Fibroblast of lung (primary cell): ENCODE measurements at regions not wholly inside any gene's neighbourhood (a gene's known extent, or its start where the extent isn't known, plus 50 kb on each side); places are given as distances from the start of the nearest gene placed in this dataset.

ENCODE experiments used
- CTCF ChIP-seq, 2 donors: IDR thresholded peaks in 1 of 2; conservative IDR thresholded peaks in 1 of 2; 1 replicate in 1 of 2; 2 replicates in 1 of 2; pipeline ENCODE4 v1.5.1; 2011 to 2012; ENCODE audit warnings: low read length in 2 of 2, control low read depth in 1 of 2, inconsistent platforms in 1 of 2, low read depth in 1 of 2, mild to moderate bottlenecking in 1 of 2
- EZH2 ChIP-seq: IDR thresholded peaks from 2 replicates; pipeline ENCODE4 v1.5.1; 2012; ENCODE audit warnings: low read length, control low read depth, mild to moderate bottlenecking; ENCODE audit errors: missing control alignments

DNA sequence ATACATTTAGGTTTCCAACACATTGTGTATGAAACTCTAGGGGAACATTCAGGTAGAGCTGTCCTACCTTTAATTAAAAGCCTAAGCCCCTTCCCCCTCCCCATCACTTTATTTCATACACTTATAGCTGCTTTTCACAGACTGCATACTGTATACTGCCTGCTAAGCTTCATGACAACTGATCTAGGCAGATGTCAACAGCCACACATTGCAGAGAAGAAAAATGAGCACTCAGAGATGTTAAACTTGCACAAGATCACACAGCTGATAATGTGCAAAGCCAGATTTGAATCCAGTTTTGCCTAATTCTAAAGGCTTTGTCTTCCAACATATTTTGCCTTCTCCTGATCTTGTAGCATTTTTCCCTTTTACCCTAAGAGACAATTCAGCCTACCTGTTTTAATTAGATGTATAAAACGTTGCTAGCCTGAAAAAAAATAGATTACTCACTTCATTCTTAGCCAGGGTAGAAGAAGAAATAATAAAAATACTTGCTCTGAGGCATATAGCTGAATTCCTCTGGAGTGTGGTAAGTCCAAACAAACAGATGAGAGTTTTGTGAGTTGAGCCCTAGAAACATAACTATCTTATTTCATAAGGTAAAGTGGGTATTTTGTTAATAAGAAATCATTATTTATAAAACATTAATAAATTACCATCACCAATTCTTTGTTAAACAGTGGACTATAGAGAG is 56.9 kb upstream of the CAST start:
- TF ChIP-seq CTCF (conservative IDR thresholded peaks at IDR 0.05 in 1 of 2, IDR thresholded peaks at IDR 0.05 in 1 of 2; ENCODE audit: low read depth in 1 of 2, low read length in 2 of 2): no peak
- TF ChIP-seq EZH2: no peak
